ENCODE measurements at regions not wholly inside any gene's neighbourhood (a gene's known extent, or its start where the extent isn't known, plus 50 kb on each side); places are given as distances from the start of the nearest gene placed in this dataset.

- no peaks in the 10 kb centered on the region for H3K27me3 ChIP-seq (ENCODE audit: insufficient read depth, low read depth, low read length)
- H3K4me3 ChIP-seq (ENCODE audit: low read length): no peak overlapping the region
- H3K36me3 ChIP-seq (ENCODE audit: insufficient read depth, low read length): no peaks in the 10 kb centered on the region
- H4K20me1 ChIP-seq (ENCODE audit: insufficient read depth): no peaks in the 10 kb centered on the region
- no peak overlapping the region for H2AFZ ChIP-seq (ENCODE audit: low read depth, low read length)
- no peaks in the 10 kb centered on the region for H3K9me2 ChIP-seq (ENCODE audit: insufficient read depth, low read length)
- TF ChIP-seq POLR2AphosphoS5 (IDR thresholded peaks at IDR 0.05) (no peak), MXI1 (conservative IDR thresholded peaks at IDR 0.05; ENCODE audit: poor library complexity, severe bottlenecking) (no peak), EZH2 (IDR thresholded peaks at IDR 0.05; ENCODE audit: borderline replicate concordance, insufficient read depth, low read length, poor library complexity, severe bottlenecking) (no peak), EP300 (conservative IDR thresholded peaks at IDR 0.05; ENCODE audit: poor library complexity, severe bottlenecking) (no peak), SMC3 (conservative IDR thresholded peaks at IDR 0.05; ENCODE audit: poor library complexity) (no peak), TAF1 (IDR thresholded peaks at IDR 0.05; ENCODE audit: low read depth) (no peak), RAD21 (conservative IDR thresholded peaks at IDR 0.05) (no peak)
- TF ChIP-seq, protein P1, sequence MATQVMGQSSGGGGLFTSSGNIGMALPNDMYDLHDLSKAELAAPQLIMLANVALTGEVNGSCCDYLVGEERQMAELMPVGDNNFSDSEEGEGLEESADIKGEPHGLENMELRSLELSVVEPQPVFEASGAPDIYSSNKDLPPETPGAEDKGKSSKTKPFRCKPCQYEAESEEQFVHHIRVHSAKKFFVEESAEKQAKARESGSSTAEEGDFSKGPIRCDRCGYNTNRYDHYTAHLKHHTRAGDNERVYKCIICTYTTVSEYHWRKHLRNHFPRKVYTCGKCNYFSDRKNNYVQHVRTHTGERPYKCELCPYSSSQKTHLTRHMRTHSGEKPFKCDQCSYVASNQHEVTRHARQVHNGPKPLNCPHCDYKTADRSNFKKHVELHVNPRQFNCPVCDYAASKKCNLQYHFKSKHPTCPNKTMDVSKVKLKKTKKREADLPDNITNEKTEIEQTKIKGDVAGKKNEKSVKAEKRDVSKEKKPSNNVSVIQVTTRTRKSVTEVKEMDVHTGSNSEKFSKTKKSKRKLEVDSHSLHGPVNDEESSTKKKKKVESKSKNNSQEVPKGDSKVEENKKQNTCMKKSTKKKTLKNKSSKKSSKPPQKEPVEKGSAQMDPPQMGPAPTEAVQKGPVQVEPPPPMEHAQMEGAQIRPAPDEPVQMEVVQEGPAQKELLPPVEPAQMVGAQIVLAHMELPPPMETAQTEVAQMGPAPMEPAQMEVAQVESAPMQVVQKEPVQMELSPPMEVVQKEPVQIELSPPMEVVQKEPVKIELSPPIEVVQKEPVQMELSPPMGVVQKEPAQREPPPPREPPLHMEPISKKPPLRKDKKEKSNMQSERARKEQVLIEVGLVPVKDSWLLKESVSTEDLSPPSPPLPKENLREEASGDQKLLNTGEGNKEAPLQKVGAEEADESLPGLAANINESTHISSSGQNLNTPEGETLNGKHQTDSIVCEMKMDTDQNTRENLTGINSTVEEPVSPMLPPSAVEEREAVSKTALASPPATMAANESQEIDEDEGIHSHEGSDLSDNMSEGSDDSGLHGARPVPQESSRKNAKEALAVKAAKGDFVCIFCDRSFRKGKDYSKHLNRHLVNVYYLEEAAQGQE (IDR thresholded peaks at IDR 0.05; ENCODE audit: borderline replicate concordance): no peak
- TF ChIP-seq, protein P2, sequence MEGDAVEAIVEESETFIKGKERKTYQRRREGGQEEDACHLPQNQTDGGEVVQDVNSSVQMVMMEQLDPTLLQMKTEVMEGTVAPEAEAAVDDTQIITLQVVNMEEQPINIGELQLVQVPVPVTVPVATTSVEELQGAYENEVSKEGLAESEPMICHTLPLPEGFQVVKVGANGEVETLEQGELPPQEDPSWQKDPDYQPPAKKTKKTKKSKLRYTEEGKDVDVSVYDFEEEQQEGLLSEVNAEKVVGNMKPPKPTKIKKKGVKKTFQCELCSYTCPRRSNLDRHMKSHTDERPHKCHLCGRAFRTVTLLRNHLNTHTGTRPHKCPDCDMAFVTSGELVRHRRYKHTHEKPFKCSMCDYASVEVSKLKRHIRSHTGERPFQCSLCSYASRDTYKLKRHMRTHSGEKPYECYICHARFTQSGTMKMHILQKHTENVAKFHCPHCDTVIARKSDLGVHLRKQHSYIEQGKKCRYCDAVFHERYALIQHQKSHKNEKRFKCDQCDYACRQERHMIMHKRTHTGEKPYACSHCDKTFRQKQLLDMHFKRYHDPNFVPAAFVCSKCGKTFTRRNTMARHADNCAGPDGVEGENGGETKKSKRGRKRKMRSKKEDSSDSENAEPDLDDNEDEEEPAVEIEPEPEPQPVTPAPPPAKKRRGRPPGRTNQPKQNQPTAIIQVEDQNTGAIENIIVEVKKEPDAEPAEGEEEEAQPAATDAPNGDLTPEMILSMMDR (IDR thresholded peaks at IDR 0.05; ENCODE audit: poor library complexity, severe bottlenecking): no peak
- H3K79me2 ChIP-seq (replicated peaks; ENCODE audit: insufficient read depth, low read length): no peaks in the 10 kb centered on the region
- H3K9ac ChIP-seq (ENCODE audit: low read length): no peak overlapping the region
- H3F3A ChIP-seq (ENCODE audit: insufficient read depth, low read length, poor library complexity, severe bottlenecking): no peaks in the 10 kb centered on the region
- no peaks in the 10 kb centered on the region for H3K9me3 ChIP-seq (ENCODE audit: low read length)
- H3K4me2 ChIP-seq (ENCODE audit: low read length): no peak overlapping the region
- H3K27ac ChIP-seq (ENCODE audit: low read length): no peak overlapping the region
Observed at GRCh38 chr1:208928349-208929010, 655.0 kb upstream of the CAMK1G start.

GRCh38 chr1:208929575-208929974, 653.9 kb upstream of the CAMK1G start:
- H3K4me2 ChIP-seq (ENCODE audit: low read length): no peak overlapping the region
- no peaks in the 10 kb centered on the region for H3K27me3 ChIP-seq (ENCODE audit: insufficient read depth, low read depth, low read length)
- no peak overlapping the region for H2AFZ ChIP-seq (ENCODE audit: low read depth, low read length)
- TF ChIP-seq, protein P2 (IDR thresholded peaks at IDR 0.05; ENCODE audit: poor library complexity, severe bottlenecking): no peak
- TF ChIP-seq, protein P1 (IDR thresholded peaks at IDR 0.05; ENCODE audit: borderline replicate concordance): no peak
- TF ChIP-seq RAD21 (conservative IDR thresholded peaks at IDR 0.05): no peak
- TF ChIP-seq POLR2AphosphoS5 (IDR thresholded peaks at IDR 0.05): no peak
- TF ChIP-seq SMC3 (conservative IDR thresholded peaks at IDR 0.05; ENCODE audit: poor library complexity): no peak
- TF ChIP-seq TAF1 (IDR thresholded peaks at IDR 0.05; ENCODE audit: low read depth): no peak
- TF ChIP-seq EP300 (conservative IDR thresholded peaks at IDR 0.05; ENCODE audit: poor library complexity, severe bottlenecking): no peak
- TF ChIP-seq MXI1 (conservative IDR thresholded peaks at IDR 0.05; ENCODE audit: poor library complexity, severe bottlenecking): no peak
- no peak for TF ChIP-seq EZH2 (IDR thresholded peaks at IDR 0.05; ENCODE audit: borderline replicate concordance, insufficient read depth, low read length, poor library complexity, severe bottlenecking)
- H3K9me3 ChIP-seq (ENCODE audit: low read length): no peaks in the 10 kb centered on the region
- H3K79me2 ChIP-seq (replicated peaks; ENCODE audit: insufficient read depth, low read length): no peaks in the 10 kb centered on the region
- no peaks in the 10 kb centered on the region for H3K36me3 ChIP-seq (ENCODE audit: insufficient read depth, low read length)
- no peaks in the 10 kb centered on the region for H4K20me1 ChIP-seq (ENCODE audit: insufficient read depth)
- no peaks in the 10 kb centered on the region for H3K9me2 ChIP-seq (ENCODE audit: insufficient read depth, low read length)
- H3K27ac ChIP-seq (ENCODE audit: low read length): no peak overlapping the region
- H3K4me3 ChIP-seq (ENCODE audit: low read length): no peak overlapping the region
- H3F3A ChIP-seq (ENCODE audit: insufficient read depth, low read length, poor library complexity, severe bottlenecking): no peaks in the 10 kb centered on the region
- no peak overlapping the region for H3K9ac ChIP-seq (ENCODE audit: low read length)
